OCI-LY7 (cell line): ENCODE measurements at regions not wholly inside any gene's neighbourhood (a gene's known extent, or its start where the extent isn't known, plus 50 kb on each side); places are given as distances from the start of the nearest gene placed in this dataset.
"Not testable (repeated sequence)": the region's sequence is repeated elsewhere in the genome, so short reads cannot be mapped to it uniquely, and the experiment has no call there.

Experiments used
- CTCF ChIP-seq: fragments of 200-600 bp; sonication (generic); conservative IDR thresholded peaks from 2 replicates; pipeline ENCODE4 v1.5.1; 2014; ENCODE audit warnings: mild to moderate bottlenecking, antibody characterized with exemption, low read length, moderate library complexity, mixed read lengths
- EZH2phosphoT487 ChIP-seq: fragments of 200-600 bp; sonication (generic); IDR thresholded peaks from 2 replicates; pipeline ENCODE4 v1.6.1; 2018; ENCODE audit warnings: low read depth, borderline replicate concordance, mild to moderate bottlenecking, mixed run types, antibody characterized with exemption, low read length, moderate library complexity, mixed read lengths

- TF ChIP-seq EZH2phosphoT487, CTCF: not testable (repeated sequence)
Measured at GRCh38 chr4:45248106-45248505, 521.8 kb upstream of the GNPDA2 start.
